Loucy (cell line): ENCODE measurements at regions not wholly inside any gene's neighbourhood (a gene's known extent, or its start where the extent isn't known, plus 50 kb on each side); places are given as distances from the start of the nearest gene placed in this dataset.

ENCODE experiments used
- H2AFZ ChIP-seq: fragments of 200-600 bp; sonication (generic); 2 replicates; pipeline ENCODE4 v1.6.0; 2016; ENCODE audit warnings: antibody characterized with exemption, mild to moderate bottlenecking, low read length, moderate library complexity
- H3F3A ChIP-seq: fragments of 200-600 bp; 2 replicates; pipeline ENCODE4 v1.6.0; 2016; ENCODE audit warnings: antibody characterized with exemption, low read depth, mild to moderate bottlenecking
- H3K27me3 ChIP-seq: fragments of 200-600 bp; sonication (generic); 2 replicates; pipeline ENCODE4 v1.6.1; 2014; ENCODE audit warnings: low read length, mild to moderate bottlenecking; ENCODE audit not compliant: insufficient read depth, poor library complexity, severe bottlenecking
- H3K36me3 ChIP-seq: fragments of 200-600 bp; sonication (generic); 2 replicates; pipeline ENCODE4 v1.6.1; 2016; ENCODE audit warnings: low read length; ENCODE audit not compliant: insufficient read depth
- H3K4me1 ChIP-seq: fragments of 200-600 bp; sonication (generic); 2 replicates; pipeline ENCODE4 v1.5.1; 2014; ENCODE audit warnings: low read length, mild to moderate bottlenecking; ENCODE audit not compliant: insufficient read depth, poor library complexity, severe bottlenecking
- H3K4me2 ChIP-seq: fragments of 200-600 bp; sonication (generic); 2 replicates; pipeline ENCODE4 v1.6.0; 2014; ENCODE audit warnings: antibody characterized with exemption, low read length, low read depth, mild to moderate bottlenecking; ENCODE audit not compliant: poor library complexity, severe bottlenecking
- H3K4me3 ChIP-seq: fragments of 200-600 bp; sonication (generic); 2 replicates; pipeline ENCODE4 v1.5.1; 2014; ENCODE audit warnings: low read length, mild to moderate bottlenecking, mixed read lengths; ENCODE audit not compliant: poor library complexity, severe bottlenecking
- H3K79me2 ChIP-seq: fragments of 200-600 bp; sonication (generic); 2 replicates; pipeline ENCODE4 v1.6.1; 2014; ENCODE audit warnings: low read length; ENCODE audit not compliant: insufficient read depth
- H3K9ac ChIP-seq: fragments of 200-600 bp; sonication (generic); 2 replicates; pipeline ENCODE4 v1.6.0; 2014; ENCODE audit warnings: mild to moderate bottlenecking, low read depth, low read length, moderate library complexity; ENCODE audit not compliant: poor library complexity, severe bottlenecking
- H3K9me2 ChIP-seq: fragments of 200-600 bp; sonication (generic); replicated peaks from 2 replicates; pipeline ENCODE4 v1.6.1; 2016; ENCODE audit warnings: low read depth, low read length, mixed read lengths
- H3K9me3 ChIP-seq: fragments of 200-600 bp; sonication (generic); 2 replicates; pipeline ENCODE4 v1.6.1; 2014; ENCODE audit warnings: mild to moderate bottlenecking, antibody characterized with exemption, low read length, low read depth; ENCODE audit not compliant: insufficient read depth
- H4K20me1 ChIP-seq: fragments of 200-600 bp; sonication (generic); 2 replicates; pipeline ENCODE4 v1.6.0; 2014; ENCODE audit warnings: antibody characterized with exemption, low read length, mild to moderate bottlenecking; ENCODE audit not compliant: insufficient read depth, poor library complexity, severe bottlenecking
- EZH2phosphoT487 ChIP-seq: fragments of 200-600 bp; IDR thresholded peaks from 2 replicates; pipeline ENCODE4 v1.6.1; 2018; ENCODE audit warnings: antibody characterized with exemption, mild to moderate bottlenecking, moderate library complexity, borderline replicate concordance
- TF ChIP-seq, protein P1 (sequence below): fragments of 200-600 bp; sonication (generic); conservative IDR thresholded peaks from 2 replicates; pipeline ENCODE4 v1.5.1; 2014; ENCODE audit warnings: mild to moderate bottlenecking, antibody characterized with exemption, low read length

DNA sequence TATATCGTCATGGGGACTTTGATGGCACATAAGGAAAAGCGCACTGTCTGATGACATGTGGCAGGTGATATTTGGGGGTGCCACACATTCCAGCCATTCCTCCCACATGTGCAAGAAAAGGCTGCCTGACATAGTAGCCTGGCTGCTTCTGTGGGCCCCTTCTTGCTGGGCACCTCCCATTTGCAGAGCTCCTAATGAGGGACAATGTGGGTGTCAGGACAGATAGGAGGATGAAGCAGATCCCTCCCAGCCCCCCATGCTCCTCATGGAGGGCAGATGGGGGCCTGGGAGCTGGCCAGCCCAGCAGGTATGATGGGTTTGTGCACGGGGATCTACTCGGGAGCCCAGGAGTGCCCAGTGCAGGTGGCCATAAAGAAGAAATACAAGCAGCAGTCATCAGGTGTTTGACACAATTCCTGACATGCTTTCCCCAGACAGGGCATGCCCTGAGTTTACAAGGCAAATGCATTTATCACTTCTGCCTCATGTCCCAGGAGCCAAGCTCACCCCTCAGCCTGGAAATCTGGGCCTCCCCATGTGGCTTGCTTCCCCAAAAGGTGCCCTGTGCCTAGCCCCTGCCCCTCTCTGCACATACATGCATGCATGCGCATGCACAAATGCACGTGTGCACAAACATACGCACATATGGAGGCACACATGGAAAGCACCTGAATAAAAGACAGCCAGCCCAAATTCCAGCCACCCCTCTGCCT lies 260.6 kb upstream of the RPL38 start:
- H2AFZ ChIP-seq, result no peak overlapping the region
- no peak overlapping the region for H3K4me3 ChIP-seq
- H3K79me2 ChIP-seq, result no peaks in the 10 kb centered on the region
- no peaks in the 10 kb centered on the region for H3K4me1 ChIP-seq
- H3K9ac ChIP-seq, result no peak overlapping the region
- H3K27me3 ChIP-seq, result peaks cover 44% of the 10 kb centered on the region
- no peak for TF ChIP-seq EZH2phosphoT487
- no peaks in the 10 kb centered on the region for H4K20me1 ChIP-seq
- no peaks in the 10 kb centered on the region for H3F3A ChIP-seq
- H3K4me2 ChIP-seq, result no peak overlapping the region
- H3K9me2 ChIP-seq, result no peaks in the 10 kb centered on the region
- H3K36me3 ChIP-seq, result no peaks in the 10 kb centered on the region
- no peaks in the 10 kb centered on the region for H3K9me3 ChIP-seq

DNA sequence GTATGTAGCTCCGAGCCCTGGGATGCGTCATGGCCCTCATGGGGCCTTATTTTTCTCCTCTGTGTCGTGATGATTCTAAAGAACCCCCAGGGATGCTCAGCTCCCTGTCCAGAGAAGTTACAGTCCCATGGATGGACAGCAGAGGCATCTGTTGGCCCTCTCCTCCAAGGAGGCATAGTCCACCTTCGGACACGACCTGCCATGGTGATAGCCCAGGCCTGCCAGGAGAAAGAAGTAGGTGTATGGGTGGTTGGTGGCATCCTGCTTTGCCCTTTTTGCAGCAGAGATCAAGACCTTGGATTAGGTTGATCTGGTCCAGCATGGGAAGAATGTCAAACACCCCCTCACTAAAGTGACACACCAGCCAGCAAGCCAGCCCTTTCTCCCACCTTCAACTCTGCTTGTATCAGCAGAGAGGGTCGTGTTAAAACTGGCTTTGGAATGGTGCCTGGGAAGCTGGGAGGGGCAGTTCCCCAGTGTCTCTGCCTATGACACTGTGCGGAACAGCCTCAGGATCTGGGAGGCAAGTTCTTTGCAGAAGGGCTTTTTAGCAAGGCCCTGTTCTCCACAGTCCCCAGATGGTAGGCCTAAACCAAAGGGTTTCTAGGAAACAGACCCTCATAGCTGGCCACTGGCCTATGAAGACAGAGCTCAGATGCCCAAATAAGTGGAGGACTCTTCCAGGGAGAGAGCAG lies 259.9 kb upstream of the RPL38 start:
- no peaks in the 10 kb centered on the region for H3K9me3 ChIP-seq
- no peaks in the 10 kb centered on the region for H3K4me1 ChIP-seq
- no peak overlapping the region for H2AFZ ChIP-seq
- H3F3A ChIP-seq, result no peaks in the 10 kb centered on the region
- H3K79me2 ChIP-seq, result no peaks in the 10 kb centered on the region
- H3K4me2 ChIP-seq, result no peak overlapping the region
- H3K4me3 ChIP-seq, result no peak overlapping the region
- TF ChIP-seq EZH2phosphoT487, result no peak
- TF ChIP-seq, protein P1, sequence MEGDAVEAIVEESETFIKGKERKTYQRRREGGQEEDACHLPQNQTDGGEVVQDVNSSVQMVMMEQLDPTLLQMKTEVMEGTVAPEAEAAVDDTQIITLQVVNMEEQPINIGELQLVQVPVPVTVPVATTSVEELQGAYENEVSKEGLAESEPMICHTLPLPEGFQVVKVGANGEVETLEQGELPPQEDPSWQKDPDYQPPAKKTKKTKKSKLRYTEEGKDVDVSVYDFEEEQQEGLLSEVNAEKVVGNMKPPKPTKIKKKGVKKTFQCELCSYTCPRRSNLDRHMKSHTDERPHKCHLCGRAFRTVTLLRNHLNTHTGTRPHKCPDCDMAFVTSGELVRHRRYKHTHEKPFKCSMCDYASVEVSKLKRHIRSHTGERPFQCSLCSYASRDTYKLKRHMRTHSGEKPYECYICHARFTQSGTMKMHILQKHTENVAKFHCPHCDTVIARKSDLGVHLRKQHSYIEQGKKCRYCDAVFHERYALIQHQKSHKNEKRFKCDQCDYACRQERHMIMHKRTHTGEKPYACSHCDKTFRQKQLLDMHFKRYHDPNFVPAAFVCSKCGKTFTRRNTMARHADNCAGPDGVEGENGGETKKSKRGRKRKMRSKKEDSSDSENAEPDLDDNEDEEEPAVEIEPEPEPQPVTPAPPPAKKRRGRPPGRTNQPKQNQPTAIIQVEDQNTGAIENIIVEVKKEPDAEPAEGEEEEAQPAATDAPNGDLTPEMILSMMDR, result no peak
- H3K36me3 ChIP-seq, result no peaks in the 10 kb centered on the region
- no peak overlapping the region for H3K9ac ChIP-seq
- H3K9me2 ChIP-seq, result no peaks in the 10 kb centered on the region
- H4K20me1 ChIP-seq, result no peaks in the 10 kb centered on the region
- peaks cover 40% of the 10 kb centered on the region for H3K27me3 ChIP-seq

DNA sequence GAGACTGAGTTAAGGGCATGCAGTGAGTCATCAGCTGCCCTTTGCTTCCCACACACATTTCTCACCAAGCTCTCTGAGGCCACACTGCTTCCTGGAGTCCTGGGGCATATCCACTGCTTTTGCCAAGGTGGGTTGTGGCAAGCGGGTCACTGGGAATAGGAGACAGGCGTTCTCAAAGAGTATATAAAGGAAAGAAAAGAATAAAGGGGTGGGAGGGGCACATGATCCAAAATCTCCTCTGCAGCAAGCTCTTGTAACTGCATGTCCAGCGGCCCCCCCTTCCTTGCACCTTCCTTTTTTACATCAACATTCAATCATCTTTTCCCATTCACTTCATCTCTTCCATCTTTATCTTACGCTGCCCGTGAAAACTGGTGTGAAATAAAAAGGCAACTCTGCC lies 259.1 kb upstream of the RPL38 start:
- no peak overlapping the region for H3K4me2 ChIP-seq
- H3K4me1 ChIP-seq, result no peaks in the 10 kb centered on the region
- H3K9me2 ChIP-seq, result no peaks in the 10 kb centered on the region
- peaks cover 33% of the 10 kb centered on the region for H3K27me3 ChIP-seq
- H3K36me3 ChIP-seq, result no peaks in the 10 kb centered on the region
- H4K20me1 ChIP-seq, result no peaks in the 10 kb centered on the region
- H2AFZ ChIP-seq, result no peak overlapping the region
- no peak overlapping the region for H3K9ac ChIP-seq
- H3K4me3 ChIP-seq, result no peak overlapping the region
- no peaks in the 10 kb centered on the region for H3K9me3 ChIP-seq
- H3K79me2 ChIP-seq, result no peaks in the 10 kb centered on the region
- no peaks in the 10 kb centered on the region for H3F3A ChIP-seq
- TF ChIP-seq, protein P1, result no peak
- TF ChIP-seq EZH2phosphoT487, result no peak
